HG02885 (cell line): ENCODE measurements at regions not wholly inside any gene's neighbourhood (a gene's known extent, or its start where the extent isn't known, plus 50 kb on each side); places are given as distances from the start of the nearest gene placed in this dataset.

Experiments used
- ATAC-seq: cut with Tn5 transposase; IDR thresholded peaks from one replicate; pipeline ENCODE4 v1.9.1; 2021; ENCODE audit warnings: mild to moderate bottlenecking; ENCODE audit not compliant: unreplicated experiment, poor library complexity

GRCh38 chr1:73953586-73953985, 244.4 kb downstream of the LRRIQ3 start:
- ATAC-seq: no peak

- ATAC-seq: no peak
These were observed 244.8 kb downstream of the LRRIQ3 start for GRCh38 chr1:73953186-73953585.

GRCh38 chr1:73948055-73948454, 249.9 kb downstream of the LRRIQ3 start:
- ATAC-seq: no peak

GRCh38 chr1:73947009-73947408, 251.0 kb downstream of the LRRIQ3 start:
- no peak for ATAC-seq

- no peak for ATAC-seq
These were observed 254.7 kb downstream of the LRRIQ3 start for GRCh38 chr1:73943270-73943669.

- ATAC-seq: no peak
These were observed 267.7 kb downstream of the LRRIQ3 start for GRCh38 chr1:73930293-73930692.

GRCh38 chr1:73914951-73915350, 283.0 kb downstream of the LRRIQ3 start:
- ATAC-seq: no peak

GRCh38 chr1:73913025-73913424, 285.0 kb downstream of the LRRIQ3 start:
- ATAC-seq: no peak

- ATAC-seq: no peak
These were observed 286.1 kb downstream of the LRRIQ3 start for GRCh38 chr1:73911849-73912248.

- no peak for ATAC-seq
These were observed 287.5 kb downstream of the LRRIQ3 start for GRCh38 chr1:73910466-73910865.

GRCh38 chr1:73910062-73910461, 287.9 kb downstream of the LRRIQ3 start:
- no peak for ATAC-seq

GRCh38 chr1:73909043-73909562, 288.9 kb downstream of the LRRIQ3 start:
- no peak for ATAC-seq

GRCh38 chr1:73907051-73907450, 290.9 kb downstream of the LRRIQ3 start:
- ATAC-seq: no peak

GRCh38 chr1:73903092-73903491, 294.9 kb downstream of the LRRIQ3 start:
- ATAC-seq: no peak

- ATAC-seq: no peak
These were observed 296.2 kb downstream of the LRRIQ3 start for GRCh38 chr1:73901738-73902137.

- ATAC-seq: no peak
These were observed 298.7 kb downstream of the LRRIQ3 start for GRCh38 chr1:73899311-73899710.

GRCh38 chr1:73898540-73898939, 299.4 kb downstream of the LRRIQ3 start:
- no peak for ATAC-seq

- ATAC-seq: no peak
These were observed 310.6 kb downstream of the LRRIQ3 start for GRCh38 chr1:73887412-73887811.

GRCh38 chr1:73886716-73887115, 311.3 kb downstream of the LRRIQ3 start:
- no peak for ATAC-seq

GRCh38 chr1:73874806-73875205, 323.2 kb downstream of the LRRIQ3 start:
- no peak for ATAC-seq

GRCh38 chr1:73868810-73869336, 329.1 kb downstream of the LRRIQ3 start:
- ATAC-seq: no peak

GRCh38 chr1:73862355-73862754, 335.6 kb downstream of the LRRIQ3 start:
- no peak for ATAC-seq
